HG03039 (cell line): ENCODE measurements at regions not wholly inside any gene's neighbourhood (a gene's known extent, or its start where the extent isn't known, plus 50 kb on each side); places are given as distances from the start of the nearest gene placed in this dataset.
A peak's percentile ranks its signal among the peaks of the same experiment; 100 is the strongest.
"Not testable (repeated sequence)": the region's sequence is repeated elsewhere in the genome, so short reads cannot be mapped to it uniquely, and the experiment has no call there.

Experiments used
- ATAC-seq: cut with Tn5 transposase; IDR thresholded peaks from one replicate; pipeline ENCODE4 v1.9.1; 2021; ENCODE audit warnings: mild to moderate bottlenecking, moderate library complexity; ENCODE audit not compliant: unreplicated experiment

DNA sequence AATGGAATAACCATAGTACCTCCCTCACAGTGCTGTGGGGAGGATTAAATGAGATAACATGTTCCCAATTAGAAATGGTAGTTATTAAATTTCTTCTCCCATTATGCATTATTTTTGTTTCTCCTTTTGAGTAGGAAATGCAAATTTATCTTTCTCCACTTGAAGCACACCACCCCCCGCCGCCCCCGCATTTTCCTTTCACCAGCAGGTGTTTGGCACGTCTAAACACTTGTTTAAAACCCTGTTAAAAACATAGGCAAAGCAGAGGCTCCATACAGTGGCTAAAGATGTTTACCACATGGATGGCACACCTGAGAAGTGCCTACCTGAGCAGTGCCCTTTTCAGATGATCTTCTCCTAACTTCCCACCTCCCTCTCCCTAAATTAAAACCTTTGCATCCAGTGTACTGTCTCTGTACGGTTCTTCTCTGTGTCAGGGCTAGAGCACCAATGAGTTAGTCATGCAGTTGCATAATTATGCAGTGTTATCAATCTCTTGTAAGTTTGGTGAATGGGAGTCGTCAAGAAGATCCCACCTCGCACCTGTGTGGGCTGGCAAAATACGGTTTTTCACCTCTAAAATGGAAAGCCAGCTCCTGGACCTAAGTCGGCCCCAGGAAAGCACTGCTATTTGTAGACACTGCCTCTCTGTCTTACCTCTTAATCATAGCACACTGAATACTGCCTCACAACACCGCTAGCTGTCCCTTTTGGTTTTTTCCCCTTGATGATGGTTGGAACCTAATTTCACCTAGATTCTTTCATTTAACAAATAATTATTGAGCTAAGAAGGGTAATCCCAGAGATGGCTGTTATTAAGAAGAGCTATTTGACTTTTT lies 122.0 kb downstream of the CT47B1 start:
- no peak for ATAC-seq

DNA sequence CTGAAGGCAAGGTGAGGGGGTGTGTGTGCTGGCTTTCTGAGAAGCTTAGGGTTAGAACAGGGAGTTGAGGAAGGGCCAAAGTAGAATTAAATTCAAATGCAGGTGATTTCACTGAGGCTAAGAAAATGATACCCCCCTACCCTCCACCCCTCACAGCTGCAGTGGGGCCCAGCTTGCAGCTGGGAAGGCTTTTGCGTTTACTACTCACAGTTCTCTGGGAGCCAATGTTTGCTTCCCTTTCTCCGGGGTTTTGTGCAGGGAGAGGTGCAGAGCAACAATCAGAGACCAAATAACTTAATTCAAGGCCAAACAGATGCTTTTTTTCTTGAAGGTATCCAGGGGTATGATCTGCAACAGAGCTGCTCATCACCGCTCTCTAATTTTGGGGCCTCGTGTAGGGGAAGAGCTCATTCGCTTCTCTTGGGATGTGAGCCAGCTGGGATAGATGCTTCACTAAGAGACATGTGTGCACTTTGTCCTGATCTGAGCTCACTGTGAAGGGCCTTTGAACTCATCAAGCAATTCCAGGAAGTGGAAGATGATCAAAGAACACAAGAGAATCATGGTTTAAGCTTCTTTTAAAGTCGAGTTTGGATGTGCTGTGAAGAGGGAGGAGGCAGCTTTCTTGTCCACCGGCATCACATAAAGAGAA lies 122.7 kb upstream of the C1GALT1C1 start:
- ATAC-seq, result no peak

DNA sequence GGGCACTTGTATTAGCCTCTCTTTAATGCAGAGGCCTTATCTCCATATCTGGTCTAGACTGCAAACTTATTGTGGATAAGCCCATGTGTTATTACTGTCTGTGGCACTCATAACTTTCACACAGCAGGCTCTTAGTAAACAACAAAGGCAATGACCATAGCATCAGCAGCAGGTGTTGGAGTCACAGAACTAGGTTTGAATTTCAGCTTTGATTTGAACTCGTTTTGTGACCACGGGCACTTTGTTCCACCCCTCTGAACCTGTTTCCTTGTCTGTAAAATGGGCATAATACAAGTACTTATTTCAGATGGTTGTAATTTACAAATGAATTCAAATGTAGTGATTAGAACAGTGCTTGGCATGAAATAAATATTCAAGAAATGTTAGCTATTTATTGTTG lies 121.8 kb upstream of the C1GALT1C1 start:
- no peak for ATAC-seq

DNA sequence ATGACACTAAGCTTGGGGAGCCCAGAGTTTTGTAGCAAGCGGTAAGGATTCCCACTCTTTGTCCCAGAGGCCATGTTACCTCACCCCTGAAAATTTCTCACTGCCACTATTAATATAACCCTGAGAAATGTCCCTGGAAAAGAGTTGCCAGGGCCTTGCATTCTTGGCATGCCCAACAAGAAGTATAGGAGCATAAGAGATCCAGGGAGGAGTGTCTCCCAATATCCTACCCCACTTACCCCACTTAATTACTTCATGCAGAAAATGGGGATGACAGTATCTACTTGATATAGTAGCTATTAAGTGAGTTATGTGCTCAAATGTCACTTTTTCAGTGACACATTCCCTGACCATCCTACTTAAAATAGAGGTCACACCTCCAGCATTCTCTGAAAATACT lies 120.5 kb upstream of the C1GALT1C1 start:
- ATAC-seq, result no peak

DNA sequence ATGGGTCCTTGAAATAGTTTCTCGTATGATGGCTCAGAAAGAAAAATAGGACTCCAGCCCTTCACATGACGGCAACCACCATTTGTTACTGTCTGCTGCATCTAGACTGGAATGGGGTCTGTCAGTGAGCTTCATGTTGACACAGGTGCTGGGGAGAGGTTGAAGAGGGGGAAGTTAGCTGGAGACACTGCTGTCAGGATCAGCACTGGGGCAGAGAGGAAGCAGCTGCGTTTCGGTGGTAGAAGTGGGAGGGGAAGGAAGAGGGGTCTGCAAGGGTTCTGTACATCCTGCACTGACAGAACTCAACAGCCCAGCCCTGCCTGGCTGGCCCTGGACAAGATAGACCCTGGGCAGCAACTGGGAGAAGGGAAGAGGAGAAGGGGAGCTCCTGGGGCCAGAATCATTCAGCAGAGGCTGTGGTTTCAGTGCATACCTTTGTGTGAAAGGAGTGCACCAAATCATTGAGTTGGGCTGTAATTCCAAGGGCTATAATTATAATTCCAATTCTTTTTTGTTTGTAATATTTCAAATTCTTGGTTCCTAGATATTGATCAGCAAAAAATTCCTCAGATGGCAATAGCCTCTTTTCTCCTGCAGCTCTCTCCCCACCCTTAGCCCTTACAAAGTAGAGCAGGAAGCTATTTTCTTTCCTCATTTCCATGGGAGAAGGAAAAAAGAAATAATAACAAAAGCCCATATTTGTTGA lies 119.4 kb upstream of the C1GALT1C1 start:
- peak; percentile 67 for ATAC-seq

DNA sequence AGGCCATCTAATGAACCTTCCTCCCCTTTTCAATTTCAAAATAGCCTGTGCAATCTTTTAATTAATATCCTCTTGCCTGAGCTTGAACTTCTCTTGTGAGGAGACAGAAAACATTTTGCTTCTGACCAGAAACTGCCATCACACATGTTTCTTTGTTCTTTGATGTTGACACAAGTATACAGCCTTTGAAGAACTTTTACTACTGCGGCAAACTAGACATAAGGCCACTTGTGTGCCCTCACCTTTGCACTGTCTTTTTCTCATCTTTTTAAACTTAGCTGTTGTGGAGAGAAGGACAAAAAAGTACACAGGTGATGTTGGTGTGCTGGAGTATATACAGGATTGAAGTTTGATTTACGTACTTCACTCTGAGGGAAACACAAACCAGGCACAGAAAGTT lies 116.3 kb upstream of the C1GALT1C1 start:
- ATAC-seq, result no peak

DNA sequence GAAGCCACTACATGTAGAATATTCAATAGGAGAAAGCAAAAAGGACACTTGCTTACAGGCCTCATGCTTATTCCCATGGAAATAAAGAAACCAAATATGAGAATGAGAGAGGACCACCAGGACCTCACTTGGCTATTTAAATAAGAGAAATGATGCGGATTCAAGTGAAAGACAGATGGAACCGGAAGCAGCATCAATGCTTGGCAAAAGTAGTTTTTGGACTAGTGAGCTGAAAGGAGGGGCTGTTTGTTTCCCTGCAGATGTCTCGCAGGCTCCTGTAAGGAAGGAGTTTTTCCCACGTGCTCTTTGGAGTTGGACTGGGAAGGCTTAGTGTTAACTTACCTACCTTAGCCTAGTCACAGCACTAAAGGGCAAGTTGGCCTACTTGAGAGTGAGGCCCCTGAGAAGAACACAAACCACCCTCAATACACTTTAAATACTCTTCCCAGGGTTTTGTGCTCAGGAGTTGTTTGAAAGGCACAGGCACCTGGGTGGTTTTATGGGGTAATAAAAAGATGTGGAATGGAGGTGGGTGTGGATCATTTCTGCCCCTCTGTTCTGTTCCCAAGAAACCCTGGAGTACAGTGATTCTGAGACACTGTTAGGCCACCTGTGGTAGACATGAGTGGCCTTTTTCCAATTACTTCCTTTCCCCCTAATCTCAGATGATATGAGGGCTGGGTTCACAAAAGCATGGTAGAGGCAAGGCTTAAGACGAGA lies 113.3 kb upstream of the C1GALT1C1 start:
- ATAC-seq, result no peak

DNA sequence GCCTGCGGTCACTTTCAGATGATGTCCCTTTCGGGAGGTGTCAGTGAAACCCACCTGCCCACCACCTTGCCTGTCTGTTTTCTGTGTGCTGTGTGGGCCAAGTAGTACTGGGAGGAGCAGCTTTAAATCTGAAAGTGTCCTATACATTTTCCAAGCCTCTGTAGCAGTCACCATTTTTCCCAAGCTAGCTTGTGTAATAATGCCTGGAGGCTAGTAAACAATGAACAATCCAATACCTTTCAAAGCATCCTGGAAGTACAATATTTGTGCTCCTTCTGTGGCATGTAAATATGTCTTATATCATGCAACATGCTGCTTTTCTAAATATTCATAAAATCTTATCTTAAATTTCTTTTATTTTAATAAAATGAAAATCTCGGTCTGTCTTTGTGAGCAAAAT lies 111.6 kb upstream of the C1GALT1C1 start:
- ATAC-seq, result no peak

DNA sequence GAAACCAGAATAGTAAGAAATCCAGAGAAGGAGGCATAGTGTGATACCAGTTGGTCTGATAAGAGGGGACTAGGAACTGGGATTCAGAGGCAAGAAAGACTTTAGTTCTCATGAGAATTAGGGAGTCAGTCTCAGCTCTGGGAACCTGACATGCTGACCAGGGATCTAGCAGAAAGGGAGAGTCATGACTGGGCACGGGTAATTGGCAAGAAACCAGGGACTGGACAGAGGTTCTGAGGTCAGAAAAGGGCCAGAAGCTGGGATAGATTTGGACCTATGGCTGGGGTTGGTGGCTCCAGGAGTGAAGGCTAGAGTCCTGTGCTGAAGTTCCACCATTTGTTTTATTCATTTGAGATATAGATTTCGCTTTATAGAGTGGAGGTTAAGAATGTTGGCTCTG lies 110.2 kb upstream of the C1GALT1C1 start:
- ATAC-seq, result no peak

DNA sequence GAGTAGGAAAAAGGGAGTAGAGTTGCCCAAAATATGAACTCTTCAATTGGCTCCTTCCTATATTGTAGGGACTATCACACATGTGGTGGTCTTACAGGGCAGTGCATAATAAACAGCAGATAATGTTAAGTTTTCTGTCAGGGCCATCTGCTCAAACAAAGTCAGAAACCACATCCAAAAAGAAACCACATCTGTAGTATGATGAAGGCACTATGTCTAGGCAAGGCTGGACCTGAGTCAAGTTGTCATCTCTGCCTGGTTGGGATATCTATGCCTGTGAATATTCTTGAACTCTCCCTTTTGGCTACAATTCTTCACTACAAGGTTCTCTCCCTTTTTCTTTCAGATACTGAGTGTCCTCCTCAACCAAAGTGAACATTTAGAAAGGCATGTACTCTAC lies 109.4 kb upstream of the C1GALT1C1 start:
- ATAC-seq, result no peak

DNA sequence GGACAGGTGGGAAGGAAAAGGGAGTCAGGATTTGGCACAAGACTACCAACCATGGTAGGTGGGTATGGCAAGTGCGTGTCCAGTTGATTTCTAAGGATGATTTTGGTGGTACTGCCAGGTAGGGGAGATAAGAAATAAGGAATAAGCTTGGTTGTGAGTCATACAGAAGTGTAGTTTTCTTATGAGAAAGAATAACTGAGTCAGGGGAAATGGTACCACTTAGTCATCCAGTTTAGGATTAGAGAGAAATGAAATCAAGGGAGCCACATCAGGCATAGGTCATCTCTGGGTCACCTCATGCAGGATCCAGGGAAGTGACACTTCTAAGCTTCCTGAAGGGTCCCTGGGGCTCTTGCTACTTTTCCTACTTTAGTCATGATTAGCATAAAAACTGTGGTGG lies 107.1 kb upstream of the C1GALT1C1 start:
- ATAC-seq, result no peak

DNA sequence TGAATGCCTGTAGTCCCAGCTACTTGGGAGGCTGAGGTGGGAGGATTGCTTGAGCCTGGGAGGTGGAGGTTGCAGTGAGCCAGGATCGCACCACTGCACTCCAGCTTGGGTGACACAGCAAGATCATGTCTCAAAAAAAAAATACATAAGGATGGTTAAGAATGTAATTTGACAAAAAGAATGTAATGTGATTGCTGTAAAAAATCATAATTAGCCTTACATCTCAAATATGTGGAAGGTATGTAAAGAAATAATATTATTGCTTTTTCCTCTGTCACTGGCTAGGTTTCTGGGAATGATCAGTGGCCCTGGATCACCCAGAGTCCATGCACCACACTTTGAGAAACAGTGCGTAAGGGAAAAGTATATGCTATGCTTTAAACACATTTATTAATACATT lies 106.1 kb upstream of the C1GALT1C1 start:
- ATAC-seq, result no peak

DNA sequence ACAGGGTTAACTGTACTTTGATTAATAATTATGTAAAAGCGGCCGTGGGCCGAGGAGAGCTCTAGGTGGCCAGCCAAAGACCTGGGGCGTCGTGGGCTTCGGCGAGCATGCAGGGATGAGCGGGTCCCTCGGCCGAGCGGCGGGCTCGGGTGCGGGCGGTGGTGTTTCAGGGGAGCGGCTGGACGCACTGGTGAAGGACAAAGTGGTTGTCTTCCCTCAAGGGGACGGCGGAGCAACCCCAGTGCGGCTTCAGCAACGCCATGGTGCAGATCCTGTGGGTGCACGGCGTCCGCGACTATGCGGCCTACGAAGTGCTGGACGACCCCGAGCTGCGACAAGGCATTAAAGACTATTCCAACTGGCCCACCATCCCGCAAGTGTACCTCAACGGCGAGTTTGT lies 103.0 kb upstream of the C1GALT1C1 start:
- ATAC-seq, result no peak

DNA sequence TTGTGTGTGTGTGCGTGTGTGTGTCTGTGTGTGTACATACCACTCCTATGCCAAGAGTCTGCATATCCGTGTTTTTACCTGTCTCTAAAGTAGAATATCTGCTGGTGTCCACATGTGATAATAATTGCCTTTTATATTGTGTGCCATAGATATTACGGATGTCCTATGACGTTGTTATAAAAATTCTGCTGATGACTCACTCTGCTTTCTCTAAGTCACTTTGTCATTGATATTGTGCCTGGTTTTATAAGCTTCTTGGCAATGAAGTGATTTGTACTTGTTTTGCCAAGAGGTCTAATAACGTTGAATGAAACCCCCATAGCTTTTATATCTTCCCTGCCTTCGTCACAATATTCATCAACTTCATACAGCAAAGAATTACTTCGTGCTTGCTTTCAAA lies 102.6 kb upstream of the C1GALT1C1 start:
- ATAC-seq, result no peak

DNA sequence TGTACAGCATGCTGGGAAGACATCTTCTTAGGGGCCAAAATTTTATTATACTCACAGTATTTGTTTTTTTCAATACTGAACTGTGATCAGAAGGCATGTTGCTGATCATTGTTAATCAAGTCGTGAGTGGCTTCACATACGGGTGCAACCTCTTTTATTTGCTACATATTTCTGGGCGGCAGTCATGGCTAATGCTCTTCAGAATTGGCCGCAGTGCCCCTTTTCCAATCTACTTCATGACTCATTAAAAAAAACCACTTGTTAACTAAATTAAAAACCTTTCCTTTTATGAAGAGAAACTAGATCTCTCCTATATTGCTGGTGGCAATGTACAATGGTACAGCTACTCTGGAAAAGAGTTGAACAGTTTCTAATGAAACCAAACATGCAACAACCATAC lies 101.5 kb upstream of the C1GALT1C1 start:
- ATAC-seq, result no peak

DNA sequence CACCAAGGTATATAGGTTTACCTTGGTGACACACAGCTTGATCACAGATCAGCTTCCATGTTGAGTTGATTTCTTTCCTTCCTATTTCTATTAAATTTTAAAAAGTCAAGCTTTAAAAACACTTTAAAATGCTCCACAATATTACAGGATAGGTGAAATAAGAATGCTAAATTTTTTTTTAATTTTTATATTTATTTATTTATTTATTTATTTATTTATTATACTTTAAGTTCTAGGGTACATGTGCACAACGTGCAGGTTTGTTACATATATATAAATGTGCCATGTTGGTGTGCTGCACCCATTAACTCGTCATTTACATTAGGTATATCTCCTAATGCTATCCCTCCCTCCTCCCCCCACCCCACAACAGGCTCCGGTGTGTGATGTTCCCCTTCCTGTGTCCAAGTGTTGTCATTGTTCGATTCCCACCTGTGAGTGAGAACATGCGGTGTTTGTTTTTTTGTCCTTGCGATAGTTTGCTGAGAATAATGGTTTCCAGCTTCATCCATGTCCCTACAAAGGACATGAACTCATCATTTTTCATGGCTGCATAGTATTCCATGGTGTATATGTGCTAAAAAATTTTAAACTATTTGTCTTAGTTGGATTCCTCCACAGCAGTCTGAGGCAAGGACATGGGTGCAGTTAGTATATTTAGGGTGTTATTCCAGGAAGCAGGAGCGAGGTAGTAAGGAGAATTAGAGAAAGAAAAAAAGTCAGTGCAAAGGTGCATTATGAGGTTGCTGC lies 99.8 kb upstream of the C1GALT1C1 start:
- not testable (repeated sequence) for ATAC-seq

DNA sequence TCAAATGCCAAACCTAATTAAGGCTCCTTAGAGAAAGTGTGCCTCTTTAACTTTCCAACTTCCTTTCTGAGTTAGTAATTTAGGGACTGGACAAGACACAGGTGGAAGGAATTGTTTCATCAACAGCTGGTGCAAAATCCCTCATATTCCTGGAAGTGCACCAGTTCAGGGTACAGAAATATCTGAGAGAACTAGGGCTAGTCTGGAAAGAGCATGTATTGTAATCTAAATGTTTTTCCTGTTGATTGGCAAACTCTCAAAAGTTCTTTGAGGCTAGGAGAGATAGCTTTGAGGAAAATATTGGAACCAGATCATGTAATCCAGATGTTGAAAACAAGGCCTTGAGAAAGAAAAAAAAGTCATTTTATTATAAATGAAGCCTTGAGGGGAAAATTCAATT lies 98.1 kb upstream of the C1GALT1C1 start:
- ATAC-seq, result no peak

DNA sequence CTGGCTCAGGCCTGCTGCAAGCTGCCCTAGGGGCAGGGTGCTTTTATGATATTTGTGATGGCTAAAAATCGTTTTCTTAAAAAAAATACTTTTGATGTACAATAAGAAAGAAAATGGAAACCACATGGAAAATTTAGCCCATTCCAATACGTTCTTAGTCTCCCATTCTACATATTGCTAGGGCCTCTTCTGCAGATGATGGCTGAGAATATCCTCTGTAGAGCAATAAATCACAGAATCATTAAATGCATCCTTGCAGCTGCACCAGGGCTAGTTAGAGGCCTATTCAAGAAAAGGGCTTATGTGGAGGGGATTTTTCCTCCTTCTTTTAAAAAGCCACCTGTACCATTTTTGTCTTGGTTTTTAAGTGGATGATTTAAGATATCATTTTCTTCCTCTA lies 97.6 kb upstream of the C1GALT1C1 start:
- no peak for ATAC-seq

DNA sequence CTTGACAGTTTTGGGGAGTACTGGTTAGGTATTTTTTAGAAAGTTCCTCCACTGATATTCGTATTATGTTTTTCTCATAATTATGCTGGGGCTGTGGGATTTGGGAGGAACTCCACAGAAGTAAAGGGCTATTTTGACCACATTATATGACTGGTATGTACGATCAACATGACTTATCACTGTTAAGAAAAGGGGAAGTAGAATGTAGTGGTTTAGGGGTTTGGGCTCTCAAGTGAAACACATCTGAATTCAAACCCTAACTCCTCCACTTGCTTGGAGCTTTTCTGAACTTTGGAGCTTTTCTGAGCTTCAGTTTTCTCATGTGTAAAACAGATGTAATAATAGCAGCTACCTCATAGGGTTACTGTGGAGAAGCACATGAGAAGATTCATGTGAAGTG lies 96.4 kb upstream of the C1GALT1C1 start:
- ATAC-seq, result peak; percentile 99

DNA sequence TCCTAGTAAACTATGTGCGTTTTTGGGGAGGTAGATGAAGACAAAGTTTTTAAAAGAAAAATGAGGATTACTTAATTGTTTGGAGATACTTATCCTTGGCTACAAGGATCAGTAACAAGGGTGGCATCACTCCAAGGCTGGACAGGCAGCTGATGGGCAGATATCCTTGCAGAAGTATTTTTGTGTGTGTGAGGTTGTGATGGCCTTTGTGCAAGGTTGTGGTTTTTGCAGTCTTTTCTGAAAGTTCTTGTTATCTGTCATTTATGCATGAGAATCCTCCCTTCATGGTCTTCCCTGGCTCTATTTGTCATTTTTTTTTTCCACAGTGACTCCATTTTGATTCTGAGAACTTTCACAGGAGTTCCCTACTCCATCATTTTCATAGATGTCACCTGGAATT lies 96.0 kb upstream of the C1GALT1C1 start:
- ATAC-seq, result no peak

DNA sequence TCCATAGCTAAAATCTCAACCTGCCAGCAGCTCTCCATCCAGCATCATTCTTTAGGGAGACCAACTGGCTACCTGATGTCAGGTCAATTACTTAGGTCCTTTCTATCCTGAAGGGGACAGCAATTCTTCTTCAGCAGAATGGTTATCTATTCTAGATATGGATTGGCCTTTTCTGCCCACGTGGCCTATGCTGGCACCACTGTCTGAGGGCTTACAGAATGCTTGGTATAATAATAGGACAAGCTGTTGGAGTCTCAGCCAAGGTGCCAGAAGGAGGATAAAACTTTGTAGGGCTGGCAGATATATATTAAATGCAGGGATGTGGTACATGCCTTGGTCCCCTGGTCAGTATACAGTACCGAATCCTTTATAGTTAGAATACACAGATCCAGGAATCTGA lies 89.8 kb upstream of the C1GALT1C1 start:
- no peak for ATAC-seq
